IMR-90 (cell line): ENCODE measurements at regions not wholly inside any gene's neighbourhood (a gene's known extent, or its start where the extent isn't known, plus 50 kb on each side); places are given as distances from the start of the nearest gene placed in this dataset.

Source experiments
- ATAC-seq: fragments of 200-7000 bp; cut with Tn5 transposase; 2 replicates; pipeline ENCODE4 v1.9.1; 2020; ENCODE audit warnings: low read depth, mild to moderate bottlenecking, moderate library complexity
- BruUV-seq: library from RNA; stranded (reverse); fragments of 400-500 nt; replicated peaks from 2 replicates; lab custom pipeline; 2021; lab: Mats Ljungman, UMichigan
- CTCF ChIA-PET: fragments of 300-600 bp; formaldehyde crosslinking; extraction: SDS; loops from one replicate; lab custom pipeline; 2021; ENCODE audit warnings: antibody characterized with exemption; lab: Yijun Ruan, JAX
- POLR2A ChIA-PET: fragments of 300-600 bp; sonication (Branson Sonifier 250); formaldehyde crosslinking; loops from one replicate; lab custom pipeline; 2022; ENCODE audit warnings: antibody characterized with exemption; ENCODE audit not compliant: unreplicated experiment; lab: Charles Lee
- DNase-seq: peaks from one replicate; pipeline ENCODE4 v3.0.0; 2013
- H2AFZ ChIP-seq: replicated peaks from 2 replicates; pipeline ENCODE3; 2013; ENCODE audit warnings: low read length, mild to moderate bottlenecking; ENCODE audit not compliant: poor library complexity
- H2AK5ac ChIP-seq: 2 replicates; pipeline ENCODE4 v1.6.1; 2013; ENCODE audit warnings: low read depth, low read length, inconsistent platforms
- H2AK9ac ChIP-seq: replicated peaks from 2 replicates; pipeline ENCODE3; 2013; ENCODE audit warnings: mild to moderate bottlenecking, low read depth, low read length, moderate library complexity; ENCODE audit not compliant: poor library complexity
- H2BK120ac ChIP-seq: 2 replicates; pipeline ENCODE4 v1.6.1; 2013; ENCODE audit warnings: low read depth, low read length, inconsistent platforms
- H2BK15ac ChIP-seq: 3 replicates; pipeline ENCODE4 v1.6.1; 2013; ENCODE audit warnings: low read depth, low read length, inconsistent platforms
- H2BK20ac ChIP-seq: 2 replicates; pipeline ENCODE4 v1.6.1; 2013; ENCODE audit warnings: low read depth, mild to moderate bottlenecking, inconsistent platforms, low read length, moderate library complexity
- H2BK5ac ChIP-seq: 2 replicates; pipeline ENCODE4 v1.6.1; 2013; ENCODE audit warnings: mild to moderate bottlenecking, low read depth, low read length, inconsistent platforms; ENCODE audit not compliant: poor library complexity, severe bottlenecking
- H3K14ac ChIP-seq: replicated peaks from 2 replicates; pipeline ENCODE4 v1.6.1; 2013; ENCODE audit warnings: low read depth, low read length, inconsistent platforms
- H3K18ac ChIP-seq: 2 replicates; pipeline ENCODE4 v1.6.1; 2013; ENCODE audit warnings: low read depth, low read length, control low read depth
- H3K23ac ChIP-seq: 2 replicates; pipeline ENCODE4 v1.6.1; 2013; ENCODE audit warnings: low read depth, low read length, inconsistent platforms
- H3K27ac ChIP-seq: 2 replicates; pipeline ENCODE4 v1.5.1; 2013; ENCODE audit warnings: mild to moderate bottlenecking, control low read depth, low read length; ENCODE audit not compliant: insufficient read depth
- H3K27me3 ChIP-seq: 2 replicates; pipeline ENCODE4 v1.6.1; 2013; ENCODE audit warnings: low read length; ENCODE audit not compliant: control insufficient read depth, insufficient read depth
- H3K36me3 ChIP-seq: 2 replicates; pipeline ENCODE4 v1.6.1; 2013; ENCODE audit warnings: low read length, mixed read lengths; ENCODE audit not compliant: control insufficient read depth, insufficient read depth
- H3K4ac ChIP-seq: 2 replicates; pipeline ENCODE4 v1.6.1; 2013; ENCODE audit warnings: low read depth, low read length, inconsistent platforms
- H3K4me1 ChIP-seq: 2 replicates; pipeline ENCODE4 v1.6.1; 2013; ENCODE audit warnings: low read length, mixed read lengths; ENCODE audit not compliant: control insufficient read depth, insufficient read depth
- H3K4me2 ChIP-seq: 2 replicates; pipeline ENCODE4 v1.6.1; 2013; ENCODE audit warnings: low read depth, mild to moderate bottlenecking, control low read depth, low read length, moderate library complexity
- H3K4me3 ChIP-seq: 2 replicates; pipeline ENCODE4 v1.5.1; 2013; ENCODE audit warnings: low read depth, mild to moderate bottlenecking, control low read depth, low read length, moderate library complexity; ENCODE audit not compliant: insufficient read depth
- H3K56ac ChIP-seq: 2 replicates; pipeline ENCODE4 v1.6.1; 2013; ENCODE audit warnings: low read length, inconsistent platforms; ENCODE audit not compliant: insufficient read depth; ENCODE audit errors: extremely low read depth
- H3K79me1 ChIP-seq, 2 experiments: 2 replicates each; pipeline ENCODE4 v1.6.1; 2013; ENCODE audit warnings: low read length in 2 of 2, inconsistent platforms in 1 of 2, low read depth in 1 of 2
- H3K9ac ChIP-seq: 2 replicates; pipeline ENCODE4 v1.6.1; 2013; ENCODE audit warnings: low read depth, low read length, control low read depth
- H3K9me1 ChIP-seq: 2 replicates; pipeline ENCODE4 v1.6.1; 2013; ENCODE audit warnings: low read length, inconsistent platforms; ENCODE audit not compliant: insufficient read depth
- H3K9me3 ChIP-seq: 2 replicates; pipeline ENCODE4 v1.6.1; 2013; ENCODE audit warnings: low read length; ENCODE audit not compliant: control insufficient read depth, insufficient read depth
- H4K20me1 ChIP-seq: 2 replicates; pipeline ENCODE4 v1.6.1; 2013; ENCODE audit warnings: low read length, inconsistent platforms; ENCODE audit not compliant: insufficient read depth
- H4K5ac ChIP-seq: 2 replicates; pipeline ENCODE4 v1.6.1; 2013; ENCODE audit warnings: mild to moderate bottlenecking, low read depth, low read length, control low read depth
- H4K8ac ChIP-seq, 2 experiments: 2 replicates each; pipeline ENCODE4 v1.6.1; 2013; ENCODE audit warnings: low read depth in 2 of 2, low read length in 2 of 2, control low read depth in 1 of 2, inconsistent platforms in 1 of 2
- H4K91ac ChIP-seq: 2 replicates; pipeline ENCODE4 v1.6.1; 2013; ENCODE audit warnings: low read depth, low read length, inconsistent platforms; ENCODE audit not compliant: insufficient read depth
- BHLHE40 ChIP-seq: fragments of 150-350 bp; IDR thresholded peaks from 2 replicates; pipeline ENCODE4 v1.6.1; 2016; ENCODE audit warnings: mild to moderate bottlenecking, low read depth, low read length
- CEBPB ChIP-seq: IDR thresholded peaks from 2 replicates; pipeline ENCODE4 v1.6.1; 2012; ENCODE audit warnings: low read depth, low read length, improper control_type of control experiment
- CHD1 ChIP-seq: IDR thresholded peaks from 2 replicates; pipeline ENCODE4 v1.6.1; 2012; ENCODE audit warnings: low read depth, low read length, improper control_type of control experiment
- CTCF ChIP-seq: conservative IDR thresholded peaks from 2 replicates; pipeline ENCODE4 v1.5.1; 2012; ENCODE audit warnings: mild to moderate bottlenecking, low read depth, low read length, improper control_type of control experiment
- ELK1 ChIP-seq: fragments of 150-350 bp; IDR thresholded peaks from 2 replicates; pipeline ENCODE4 v1.6.1; 2016; ENCODE audit warnings: low read depth, mild to moderate bottlenecking, low read length, moderate library complexity, borderline replicate concordance
- FOS ChIP-seq: fragments of 150-350 bp; IDR thresholded peaks from 2 replicates; pipeline ENCODE4 v1.6.1; 2016; ENCODE audit warnings: low read depth, low read length
- MAFK ChIP-seq: IDR thresholded peaks from 2 replicates; pipeline ENCODE4 v1.6.1; 2012; ENCODE audit warnings: low read depth, low read length, improper control_type of control experiment
- MAZ ChIP-seq: IDR thresholded peaks from 2 replicates; pipeline ENCODE4 v1.6.1; 2012; ENCODE audit warnings: low read depth, mild to moderate bottlenecking, low read length, improper control_type of control experiment, moderate library complexity, borderline replicate concordance
- MXI1 ChIP-seq: IDR thresholded peaks from 2 replicates; pipeline ENCODE4 v1.6.1; 2012; ENCODE audit warnings: low read depth, mild to moderate bottlenecking, low read length, moderate library complexity, borderline replicate concordance
- NFE2L2 ChIP-seq: fragments of 150-350 bp; IDR thresholded peaks from 2 replicates; pipeline ENCODE4 v1.6.1; 2016; ENCODE audit warnings: low read depth, mild to moderate bottlenecking, low read length
- POLR2A ChIP-seq: IDR thresholded peaks from 2 replicates; pipeline ENCODE4 v1.6.1; 2012; ENCODE audit warnings: mild to moderate bottlenecking, low read depth, low read length
- RAD21 ChIP-seq: IDR thresholded peaks from 2 replicates; pipeline ENCODE4 v1.6.1; 2012; ENCODE audit warnings: low read length, improper control_type of control experiment
- RCOR1 ChIP-seq: IDR thresholded peaks from 2 replicates; pipeline ENCODE4 v1.6.1; 2012; ENCODE audit warnings: mild to moderate bottlenecking, low read length, improper control_type of control experiment; ENCODE audit not compliant: insufficient replicate concordance
- RFX5 ChIP-seq: IDR thresholded peaks from 2 replicates; pipeline ENCODE4 v1.8.0; 2012; ENCODE audit warnings: low read depth, mild to moderate bottlenecking, low read length, moderate library complexity
- SMC3 ChIP-seq: fragments of 150-350 bp; IDR thresholded peaks from 2 replicates; pipeline ENCODE4 v1.6.1; 2016; ENCODE audit warnings: low read depth, mild to moderate bottlenecking, antibody characterized with exemption, low read length, moderate library complexity
- USF2 ChIP-seq: fragments of 150-350 bp; IDR thresholded peaks from 2 replicates; pipeline ENCODE4 v1.6.1; 2017; ENCODE audit warnings: mild to moderate bottlenecking, antibody characterized with exemption, low read length, low read depth
- WGBS, 2 experiments: methylation state at CpG; one replicate each; pipeline versions ENCODE4 v1.1.5 to v1.1.7; 2013; ENCODE audit warnings: missing lambda C conversion rate in 2 of 2; ENCODE audit not compliant: insufficient read length in 1 of 2; ENCODE audit errors: extremely low coverage in 2 of 2; 5-methylcytosine and 5-hydroxymethylcytosine counted together
- dilution Hi-C: fragments of 300-500 bp; cut with HindIII; formaldehyde crosslinking; loops from one replicate; pipeline ENCODE4 v1.14.3; 2018; ENCODE audit warnings: low sequenced_read_pairs; ENCODE audit not compliant: unreplicated experiment
- in situ Hi-C: fragments of 300-500 bp; cut with MboI; formaldehyde crosslinking; loops from 3 replicates; pipeline ENCODE4 v1.14.3; 2019; ENCODE audit warnings: low sequenced_read_pairs, inconsistent platforms, mixed read lengths
- intact Hi-C: fragments of 100-400 bp; cut with micrococcal nuclease; formaldehyde crosslinking; loops from 2 replicates; pipeline ENCODE4 v1.10.0; 2022

- H2BK20ac ChIP-seq: no peak overlapping the region
- H3K4ac ChIP-seq: no peak overlapping the region
- H2AFZ ChIP-seq: no peak overlapping the region
- no peaks in the 10 kb centered on the region for H3K27me3 ChIP-seq
- H2AK5ac ChIP-seq: no peak overlapping the region
- no peak overlapping the region for H3K4me2 ChIP-seq
- no peaks in the 10 kb centered on the region for H4K20me1 ChIP-seq
- ChIA-PET CTCF (interaction anchor here (1.5 kb wide), 1 partner anchor 15 kb away, joined by 4 read pairs; no protein-coding TSS in a partner anchor), POLR2A (no interaction called here)
- H3K4me1 ChIP-seq: peaks cover 5% of the 10 kb centered on the region
- in situ Hi-C loops: no loop called here
- no peak overlapping the region for H3K4me3 ChIP-seq
- no peak overlapping the region for H4K91ac ChIP-seq
- ATAC-seq (no peak), DNase-seq (no peak)
- TF ChIP-seq NFE2L2 (no peak), MAFK (no peak), RFX5 (no peak), MAZ (no peak), CTCF (no peak), MXI1 (no peak), BHLHE40 (no peak), RAD21 (no peak), FOS (no peak), ELK1 (no peak), CHD1 (no peak), CEBPB (no peak), USF2 (no peak), POLR2A (no peak), SMC3 (no peak), RCOR1 (no peak)
- H3K18ac ChIP-seq: no peak overlapping the region
- dilution Hi-C loops: no loop called here
- H4K5ac ChIP-seq: no peak overlapping the region
- H3K36me3 ChIP-seq: no peaks in the 10 kb centered on the region
- no peak overlapping the region for H4K8ac ChIP-seq
- H3K9me3 ChIP-seq: no peaks in the 10 kb centered on the region
- H3K56ac ChIP-seq: no peak overlapping the region
- no TSS peak for BruUV-seq
- H2BK15ac ChIP-seq: no peak overlapping the region
- H3K79me1 ChIP-seq: no peaks in the 10 kb centered on the region
- no CpG with 5 or more reads among the region's 2 CpGs for WGBS, 2 experiments
- peaks cover 3% of the 10 kb centered on the region; the same call in 1 of the 2 replicates for H3K9me1 ChIP-seq
- H3K27ac ChIP-seq: no peak overlapping the region
- no peak overlapping the region for H2BK5ac ChIP-seq
- no peak overlapping the region for H3K9ac ChIP-seq
- no peak overlapping the region for H2AK9ac ChIP-seq
- no peak overlapping the region for H2BK120ac ChIP-seq
- intact Hi-C loops: no loop called here
- no peak overlapping the region for H3K14ac ChIP-seq
- no peak overlapping the region for H3K23ac ChIP-seq
Measured at GRCh38 chr3:59531994-59532393, 482.2 kb upstream of the CFAP20DC start.
